Smooth muscle cell (in vitro differentiated cells): ENCODE measurements at regions not wholly inside any gene's neighbourhood (a gene's known extent, or its start where the extent isn't known, plus 50 kb on each side); places are given as distances from the start of the nearest gene placed in this dataset.

Experiments
- DNase-seq: peaks from one replicate; lab custom pipeline; 2025; ENCODE audit not compliant: unreplicated experiment; lab: John Stamatoyannopoulos, UW
- H2AFZ ChIP-seq: fragments of 200-600 bp; sonication (generic); 2 replicates; pipeline ENCODE4 v1.6.0; 2016; ENCODE audit warnings: antibody characterized with exemption, low read depth, mild to moderate bottlenecking
- H3F3A ChIP-seq: fragments of 200-600 bp; sonication (generic); 2 replicates; pipeline ENCODE4 v1.6.0; 2017; ENCODE audit warnings: antibody characterized with exemption, low read depth
- H3K27ac ChIP-seq: fragments of 200-600 bp; sonication (generic); 2 replicates; pipeline ENCODE4 v1.5.1; 2016; ENCODE audit warnings: low read depth, mild to moderate bottlenecking
- H3K27me3 ChIP-seq: fragments of 200-600 bp; sonication (generic); 2 replicates; pipeline ENCODE4 v1.6.1; 2016; ENCODE audit warnings: low read depth, mild to moderate bottlenecking
- H3K36me3 ChIP-seq: fragments of 200-600 bp; sonication (generic); 2 replicates; pipeline ENCODE4 v1.5.1; 2016; ENCODE audit warnings: low read depth
- H3K4me1 ChIP-seq: fragments of 200-600 bp; sonication (generic); 2 replicates; pipeline ENCODE4 v1.5.1; 2016; ENCODE audit warnings: low read depth
- H3K4me2 ChIP-seq: fragments of 200-600 bp; sonication (generic); 2 replicates; pipeline ENCODE4 v1.6.0; 2016; ENCODE audit warnings: mild to moderate bottlenecking
- H3K4me3 ChIP-seq: fragments of 200-600 bp; sonication (generic); 2 replicates; pipeline ENCODE4 v1.5.1; 2016; ENCODE audit warnings: mild to moderate bottlenecking
- H3K79me2 ChIP-seq: fragments of 200-600 bp; sonication (generic); 2 replicates; pipeline ENCODE4 v1.6.0; 2016; ENCODE audit warnings: low read depth, mild to moderate bottlenecking
- H3K9ac ChIP-seq: fragments of 200-600 bp; sonication (generic); 2 replicates; pipeline ENCODE4 v1.6.0; 2016; ENCODE audit warnings: low read depth
- H3K9me3 ChIP-seq: fragments of 200-600 bp; sonication (generic); replicated peaks from 2 replicates; pipeline ENCODE4 v1.5.1; 2016; ENCODE audit warnings: low read depth
- H4K20me1 ChIP-seq: fragments of 200-600 bp; sonication (generic); 2 replicates; pipeline ENCODE4 v1.6.0; 2016; ENCODE audit warnings: low read depth
- WGBS: methylation state at CpG from one replicate; pipeline ENCODE4 v1.1.7; 2016; ENCODE audit warnings: low lambda C conversion rate; 5-methylcytosine and 5-hydroxymethylcytosine counted together
- TF ChIP-seq, protein P1 (sequence below): fragments of 200-600 bp; sonication (generic); IDR thresholded peaks from 2 replicates; pipeline ENCODE4 v1.5.1; 2017; ENCODE audit warnings: borderline replicate concordance, mild to moderate bottlenecking, antibody characterized with exemption; ENCODE audit not compliant: insufficient read depth, poor library complexity, severe bottlenecking

DNA sequence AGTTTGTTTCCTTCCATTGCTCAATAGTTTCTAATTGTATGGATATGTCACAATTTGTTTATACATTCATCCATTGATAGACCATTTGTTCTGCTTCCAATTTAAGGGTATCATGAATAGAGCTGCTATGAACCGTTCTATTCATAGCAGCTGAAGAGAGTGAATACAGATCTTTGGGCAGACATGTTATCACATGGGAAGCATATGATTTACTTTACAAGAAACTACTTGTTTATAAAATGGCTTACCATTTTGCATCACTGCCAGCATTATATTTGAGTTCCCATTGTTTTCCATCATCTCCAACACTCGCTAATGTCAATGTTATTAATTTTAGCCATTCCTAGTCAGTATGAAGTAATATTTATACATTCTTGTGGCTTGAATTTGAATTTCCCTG is 549.0 kb downstream of the MAT2B start:
- DNase-seq: no peak
- no peak overlapping the region for H2AFZ ChIP-seq

DNA sequence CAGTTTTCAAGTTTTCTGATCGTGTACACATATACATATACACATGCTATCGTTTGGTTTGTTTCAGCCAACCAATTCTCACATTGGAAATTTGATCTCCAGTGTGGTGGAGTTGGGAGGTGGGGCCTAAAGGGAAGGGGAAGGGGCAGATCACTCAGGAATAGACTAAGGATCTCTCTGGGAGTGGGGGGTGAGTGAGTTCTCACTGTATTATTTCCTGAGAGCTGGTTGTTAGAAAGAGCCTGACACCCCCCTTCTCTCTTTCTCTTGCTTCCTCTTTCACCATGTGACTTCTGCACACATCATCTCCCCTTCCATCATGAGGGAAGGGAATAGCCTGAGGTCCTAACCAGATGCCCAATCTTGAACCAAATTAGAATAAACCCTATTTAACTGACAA is 551.7 kb downstream of the MAT2B start:
- Histone ChIP-seq H3K27me3 (no peaks in the 10 kb centered on the region), H3K27ac (no peak overlapping the region), H4K20me1 (no peaks in the 10 kb centered on the region), H2AFZ (no peak overlapping the region), H3K9me3 (no peaks in the 10 kb centered on the region), H3K9ac (no peak overlapping the region), H3K79me2 (no peaks in the 10 kb centered on the region), H3K4me1 (no peaks in the 10 kb centered on the region), H3K4me2 (no peak overlapping the region), H3K36me3 (no peaks in the 10 kb centered on the region), H3K4me3 (no peak overlapping the region), H3F3A (no peaks in the 10 kb centered on the region)
- WGBS: 92% methylated on average over 2 of the region's 2 CpGs
- no peak for DNase-seq
- TF ChIP-seq, protein P1, sequence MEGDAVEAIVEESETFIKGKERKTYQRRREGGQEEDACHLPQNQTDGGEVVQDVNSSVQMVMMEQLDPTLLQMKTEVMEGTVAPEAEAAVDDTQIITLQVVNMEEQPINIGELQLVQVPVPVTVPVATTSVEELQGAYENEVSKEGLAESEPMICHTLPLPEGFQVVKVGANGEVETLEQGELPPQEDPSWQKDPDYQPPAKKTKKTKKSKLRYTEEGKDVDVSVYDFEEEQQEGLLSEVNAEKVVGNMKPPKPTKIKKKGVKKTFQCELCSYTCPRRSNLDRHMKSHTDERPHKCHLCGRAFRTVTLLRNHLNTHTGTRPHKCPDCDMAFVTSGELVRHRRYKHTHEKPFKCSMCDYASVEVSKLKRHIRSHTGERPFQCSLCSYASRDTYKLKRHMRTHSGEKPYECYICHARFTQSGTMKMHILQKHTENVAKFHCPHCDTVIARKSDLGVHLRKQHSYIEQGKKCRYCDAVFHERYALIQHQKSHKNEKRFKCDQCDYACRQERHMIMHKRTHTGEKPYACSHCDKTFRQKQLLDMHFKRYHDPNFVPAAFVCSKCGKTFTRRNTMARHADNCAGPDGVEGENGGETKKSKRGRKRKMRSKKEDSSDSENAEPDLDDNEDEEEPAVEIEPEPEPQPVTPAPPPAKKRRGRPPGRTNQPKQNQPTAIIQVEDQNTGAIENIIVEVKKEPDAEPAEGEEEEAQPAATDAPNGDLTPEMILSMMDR: no peak

More for the DNA sequence above, 549.0 kb downstream of the MAT2B start:
- TF ChIP-seq, protein P1: no peak
- no peak overlapping the region for H3K9ac ChIP-seq
- H4K20me1 ChIP-seq: no peaks in the 10 kb centered on the region
- H3K36me3 ChIP-seq: no peaks in the 10 kb centered on the region
- H3K9me3 ChIP-seq: no peaks in the 10 kb centered on the region
- H3F3A ChIP-seq: no peaks in the 10 kb centered on the region
- no peak overlapping the region for H3K27ac ChIP-seq
- H3K4me3 ChIP-seq: no peak overlapping the region
- no peaks in the 10 kb centered on the region for H3K4me1 ChIP-seq
- H3K4me2 ChIP-seq: no peak overlapping the region
- WGBS: 84% methylated on average over 2 of the region's 2 CpGs
- no peaks in the 10 kb centered on the region for H3K27me3 ChIP-seq
- H3K79me2 ChIP-seq: no peaks in the 10 kb centered on the region

DNA sequence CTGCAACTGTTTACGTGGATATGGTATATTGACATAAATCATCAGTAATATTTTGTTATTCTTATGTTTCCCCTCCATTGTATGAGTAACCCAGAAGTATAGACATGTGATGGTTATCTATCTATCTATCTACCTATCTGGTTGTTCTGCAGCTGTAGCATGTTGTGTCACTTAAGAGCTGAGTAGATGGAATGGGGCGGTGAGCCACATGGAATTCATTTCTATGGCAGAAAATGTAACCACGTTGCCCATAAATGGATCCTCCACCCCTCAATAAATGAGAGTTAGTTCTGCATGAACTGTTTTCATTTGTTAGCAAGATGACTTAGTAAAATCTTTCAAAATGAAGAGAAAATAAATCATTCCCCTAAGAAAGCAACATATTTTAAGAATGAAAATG is 553.2 kb downstream of the MAT2B start:
- 92% methylated on average over 3 of the region's 3 CpGs for WGBS
- no peaks in the 10 kb centered on the region for H3K27me3 ChIP-seq
- H3K36me3 ChIP-seq: no peaks in the 10 kb centered on the region
- no peaks in the 10 kb centered on the region for H3K4me1 ChIP-seq
- H3K79me2 ChIP-seq: no peaks in the 10 kb centered on the region
- TF ChIP-seq, protein P1: no peak
- H3K9ac ChIP-seq: no peak overlapping the region
- no peak overlapping the region for H3K4me2 ChIP-seq
- DNase-seq: no peak
- H3K4me3 ChIP-seq: no peak overlapping the region
- H2AFZ ChIP-seq: no peak overlapping the region
- H3F3A ChIP-seq: no peaks in the 10 kb centered on the region
- H3K9me3 ChIP-seq: no peaks in the 10 kb centered on the region
- no peak overlapping the region for H3K27ac ChIP-seq
- no peaks in the 10 kb centered on the region for H4K20me1 ChIP-seq

DNA sequence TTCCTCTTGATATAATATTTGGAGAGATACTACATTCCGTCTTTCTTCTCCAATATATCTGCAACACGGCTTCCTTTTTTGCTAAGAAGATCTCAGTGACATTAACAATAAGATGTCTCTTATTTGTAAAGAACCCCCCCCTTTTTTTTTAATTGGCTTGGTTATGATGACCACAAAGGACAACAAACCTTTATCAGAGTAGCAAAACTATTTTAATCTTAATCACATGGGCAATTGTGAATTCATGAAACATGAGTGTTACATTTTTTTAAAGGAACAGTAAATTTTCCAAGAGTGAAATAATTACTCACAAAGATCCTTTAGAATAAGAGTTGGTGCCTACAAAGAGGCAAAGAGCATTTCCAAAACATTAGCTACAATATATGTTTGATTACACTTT is 554.1 kb downstream of the MAT2B start:
- no peaks in the 10 kb centered on the region for H3K79me2 ChIP-seq
- no peaks in the 10 kb centered on the region for H3K36me3 ChIP-seq
- H3K4me1 ChIP-seq: no peaks in the 10 kb centered on the region
- no peaks in the 10 kb centered on the region for H3F3A ChIP-seq
- no peaks in the 10 kb centered on the region for H3K9me3 ChIP-seq
- WGBS: 92% methylated on average over 2 of the region's 2 CpGs
- no peak for DNase-seq
- no peak overlapping the region for H3K4me2 ChIP-seq
- no peaks in the 10 kb centered on the region for H3K27me3 ChIP-seq
- no peak overlapping the region for H2AFZ ChIP-seq
- no peak overlapping the region for H3K27ac ChIP-seq
- H3K9ac ChIP-seq: no peak overlapping the region
- H3K4me3 ChIP-seq: no peak overlapping the region
- no peaks in the 10 kb centered on the region for H4K20me1 ChIP-seq
- TF ChIP-seq, protein P1: no peak
